ENCODE measurements at regions not wholly inside any gene's neighbourhood (a gene's known extent, or its start where the extent isn't known, plus 50 kb on each side); places are given as distances from the start of the nearest gene placed in this dataset.

GRCh38 chr9:15047028-15047551 lies 136.9 kb upstream of the FREM1 start:
- Mint-ChIP-seq H3K4me1 (ENCODE audit: low read depth, unreplicated experiment) (no peaks in the 10 kb centered on the region), H3K27ac (ENCODE audit: unreplicated experiment) (no peak overlapping the region), H3K36me3 (ENCODE audit: insufficient read depth, unreplicated experiment) (no peaks in the 10 kb centered on the region), H3K9me3 (ENCODE audit: low read depth, unreplicated experiment) (no peaks in the 10 kb centered on the region), H3K27me3 (ENCODE audit: unreplicated experiment) (peaks cover 13% of the 10 kb centered on the region), H3K4me3 (ENCODE audit: low read depth, unreplicated experiment) (no peak overlapping the region)
- intact Hi-C loops (cut with micrococcal nuclease; ENCODE audit: unreplicated experiment), result no loop called here
- CTCF ChIA-PET, result no interaction called here
- DNase-seq, result no peak
- BruUV-seq (replicated peaks), result no TSS peak
- TF ChIP-seq, protein P1, sequence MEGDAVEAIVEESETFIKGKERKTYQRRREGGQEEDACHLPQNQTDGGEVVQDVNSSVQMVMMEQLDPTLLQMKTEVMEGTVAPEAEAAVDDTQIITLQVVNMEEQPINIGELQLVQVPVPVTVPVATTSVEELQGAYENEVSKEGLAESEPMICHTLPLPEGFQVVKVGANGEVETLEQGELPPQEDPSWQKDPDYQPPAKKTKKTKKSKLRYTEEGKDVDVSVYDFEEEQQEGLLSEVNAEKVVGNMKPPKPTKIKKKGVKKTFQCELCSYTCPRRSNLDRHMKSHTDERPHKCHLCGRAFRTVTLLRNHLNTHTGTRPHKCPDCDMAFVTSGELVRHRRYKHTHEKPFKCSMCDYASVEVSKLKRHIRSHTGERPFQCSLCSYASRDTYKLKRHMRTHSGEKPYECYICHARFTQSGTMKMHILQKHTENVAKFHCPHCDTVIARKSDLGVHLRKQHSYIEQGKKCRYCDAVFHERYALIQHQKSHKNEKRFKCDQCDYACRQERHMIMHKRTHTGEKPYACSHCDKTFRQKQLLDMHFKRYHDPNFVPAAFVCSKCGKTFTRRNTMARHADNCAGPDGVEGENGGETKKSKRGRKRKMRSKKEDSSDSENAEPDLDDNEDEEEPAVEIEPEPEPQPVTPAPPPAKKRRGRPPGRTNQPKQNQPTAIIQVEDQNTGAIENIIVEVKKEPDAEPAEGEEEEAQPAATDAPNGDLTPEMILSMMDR (IDR thresholded peaks at IDR 0.05; ENCODE audit: unreplicated experiment), result no peak

DNA sequence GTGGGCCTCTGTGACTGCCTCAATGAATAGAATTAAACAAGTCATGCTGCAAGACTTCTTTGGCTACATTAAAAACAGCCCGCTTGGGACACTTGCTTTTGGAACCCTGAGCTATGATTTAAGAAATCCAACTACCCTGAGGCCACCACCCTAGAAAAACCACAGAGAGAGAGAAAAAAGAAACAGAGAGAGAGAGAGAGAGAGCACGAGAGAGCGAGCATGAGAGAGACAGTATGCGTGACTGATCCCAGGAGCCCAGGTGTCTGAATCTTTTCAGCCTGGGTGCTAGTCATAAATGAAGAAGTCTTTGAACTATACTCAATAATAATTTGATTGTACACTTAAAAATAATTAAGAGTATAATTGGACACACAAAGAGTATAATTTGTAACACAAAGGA lies 123.1 kb upstream of the FREM1 start:
- Mint-ChIP-seq H3K9me3 (ENCODE audit: low read depth, unreplicated experiment) (no peaks in the 10 kb centered on the region), H3K36me3 (ENCODE audit: insufficient read depth, unreplicated experiment) (no peaks in the 10 kb centered on the region), H3K4me3 (ENCODE audit: low read depth, unreplicated experiment) (no peak overlapping the region), H3K4me1 (ENCODE audit: low read depth, unreplicated experiment) (no peaks in the 10 kb centered on the region), H3K27me3 (ENCODE audit: unreplicated experiment) (peaks cover 5% of the 10 kb centered on the region), H3K27ac (ENCODE audit: unreplicated experiment) (no peak overlapping the region)
- BruUV-seq (replicated peaks), result no TSS peak
- CTCF ChIA-PET, result interaction anchor here (0.6 kb wide), 1 partner anchor 71 kb away, joined by 3 read pairs; no protein-coding TSS in a partner anchor
- TF ChIP-seq, protein P1 (IDR thresholded peaks at IDR 0.05; ENCODE audit: unreplicated experiment), result no peak
- intact Hi-C loops (cut with micrococcal nuclease; ENCODE audit: unreplicated experiment), result no loop called here
- DNase-seq, result no peak

DNA sequence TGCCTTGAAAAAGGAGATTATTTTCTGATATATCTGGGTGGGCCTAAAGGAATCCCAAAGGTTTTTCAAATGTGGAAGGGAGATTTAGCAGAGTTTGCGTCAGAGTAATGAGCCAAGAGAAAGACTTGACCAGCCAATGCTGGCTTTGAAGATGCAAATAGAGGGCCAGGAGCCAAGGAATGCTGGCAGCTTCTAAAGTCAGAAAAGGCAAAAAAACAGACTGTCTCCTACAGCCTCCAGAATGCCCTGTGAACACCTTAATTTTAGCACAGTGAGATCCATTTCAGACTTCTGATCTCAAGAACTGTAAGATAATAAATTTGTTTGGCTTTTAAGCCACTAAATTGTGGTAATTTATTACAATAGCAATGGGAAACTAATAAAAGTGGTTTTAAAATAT lies 122.6 kb upstream of the FREM1 start:
- Mint-ChIP-seq H3K27ac (ENCODE audit: unreplicated experiment) (no peak overlapping the region), H3K4me1 (ENCODE audit: low read depth, unreplicated experiment) (no peaks in the 10 kb centered on the region), H3K4me3 (ENCODE audit: low read depth, unreplicated experiment) (no peak overlapping the region), H3K27me3 (ENCODE audit: unreplicated experiment) (peaks cover 10% of the 10 kb centered on the region), H3K36me3 (ENCODE audit: insufficient read depth, unreplicated experiment) (no peaks in the 10 kb centered on the region), H3K9me3 (ENCODE audit: low read depth, unreplicated experiment) (no peaks in the 10 kb centered on the region)
- no TSS peak for BruUV-seq (replicated peaks)
- intact Hi-C loops (cut with micrococcal nuclease; ENCODE audit: unreplicated experiment), result no loop called here
- no peak for DNase-seq
- CTCF ChIA-PET, result interaction anchor here (0.6 kb wide), 1 partner anchor 70 kb away, joined by 3 read pairs; no protein-coding TSS in a partner anchor
- TF ChIP-seq, protein P1 (IDR thresholded peaks at IDR 0.05; ENCODE audit: unreplicated experiment), result no peak

DNA sequence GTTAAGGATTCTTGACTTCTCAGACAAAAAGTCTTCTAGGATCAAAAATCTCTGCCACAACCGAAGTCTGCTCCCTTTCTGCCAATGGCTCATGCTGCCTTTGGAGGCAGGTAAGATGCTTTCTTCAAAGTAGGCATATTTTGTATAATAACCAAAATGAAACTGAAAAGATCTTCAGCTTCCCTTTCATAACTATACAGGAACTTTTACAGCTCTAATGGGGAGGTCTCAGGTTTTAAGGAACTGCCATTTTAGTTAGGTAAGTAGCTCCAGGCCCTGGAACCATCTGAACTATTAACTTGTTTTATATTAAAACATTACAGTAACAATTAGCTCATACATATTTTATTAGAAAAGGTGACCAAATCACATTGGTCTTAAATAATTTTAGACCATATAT lies 110.9 kb upstream of the FREM1 start:
- intact Hi-C loops (cut with micrococcal nuclease; ENCODE audit: unreplicated experiment), result no loop called here
- no TSS peak for BruUV-seq (replicated peaks)
- TF ChIP-seq, protein P1 (IDR thresholded peaks at IDR 0.05; ENCODE audit: unreplicated experiment), result no peak
- H3K27me3 Mint-ChIP-seq (ENCODE audit: unreplicated experiment), result peaks cover 22% of the 10 kb centered on the region
- H3K4me1 Mint-ChIP-seq (ENCODE audit: low read depth, unreplicated experiment), result no peaks in the 10 kb centered on the region
- H3K4me3 Mint-ChIP-seq (ENCODE audit: low read depth, unreplicated experiment), result no peak overlapping the region
- DNase-seq, result no peak
- H3K36me3 Mint-ChIP-seq (ENCODE audit: insufficient read depth, unreplicated experiment), result no peaks in the 10 kb centered on the region
- CTCF ChIA-PET, result no interaction called here
- H3K27ac Mint-ChIP-seq (ENCODE audit: unreplicated experiment), result no peak overlapping the region
- no peaks in the 10 kb centered on the region for H3K9me3 Mint-ChIP-seq (ENCODE audit: low read depth, unreplicated experiment)

All from Calu3 (cell line).